ENCODE measurements at regions not wholly inside any gene's neighbourhood (a gene's known extent, or its start where the extent isn't known, plus 50 kb on each side); places are given as distances from the start of the nearest gene placed in this dataset.

DNA sequence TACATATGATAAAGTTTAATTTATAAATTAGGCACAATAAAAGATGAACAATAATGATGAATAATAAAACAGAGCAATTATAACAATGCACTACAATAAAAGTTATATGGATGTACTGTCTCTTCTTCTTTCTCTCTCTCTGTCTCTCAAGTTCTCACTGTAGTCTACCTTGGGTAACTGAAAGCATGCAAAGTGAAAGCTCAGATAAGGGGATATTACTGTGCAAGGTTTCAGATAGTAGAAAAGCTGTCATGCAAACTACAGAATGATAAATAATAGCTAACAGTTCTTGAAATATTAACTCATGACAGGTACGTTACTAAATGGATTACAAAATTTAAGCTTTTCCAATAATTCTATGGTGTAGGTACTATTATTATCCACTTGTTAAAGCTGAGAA is 311.9 kb upstream of the PRDM1 start:
- DNase-seq (ENCODE audit: low spot score), result no peak
- in situ Hi-C loops (cut with MboI; ENCODE audit: low sequenced_read_pairs, unreplicated experiment), result no loop called here
- TF ChIP-seq, protein P1, sequence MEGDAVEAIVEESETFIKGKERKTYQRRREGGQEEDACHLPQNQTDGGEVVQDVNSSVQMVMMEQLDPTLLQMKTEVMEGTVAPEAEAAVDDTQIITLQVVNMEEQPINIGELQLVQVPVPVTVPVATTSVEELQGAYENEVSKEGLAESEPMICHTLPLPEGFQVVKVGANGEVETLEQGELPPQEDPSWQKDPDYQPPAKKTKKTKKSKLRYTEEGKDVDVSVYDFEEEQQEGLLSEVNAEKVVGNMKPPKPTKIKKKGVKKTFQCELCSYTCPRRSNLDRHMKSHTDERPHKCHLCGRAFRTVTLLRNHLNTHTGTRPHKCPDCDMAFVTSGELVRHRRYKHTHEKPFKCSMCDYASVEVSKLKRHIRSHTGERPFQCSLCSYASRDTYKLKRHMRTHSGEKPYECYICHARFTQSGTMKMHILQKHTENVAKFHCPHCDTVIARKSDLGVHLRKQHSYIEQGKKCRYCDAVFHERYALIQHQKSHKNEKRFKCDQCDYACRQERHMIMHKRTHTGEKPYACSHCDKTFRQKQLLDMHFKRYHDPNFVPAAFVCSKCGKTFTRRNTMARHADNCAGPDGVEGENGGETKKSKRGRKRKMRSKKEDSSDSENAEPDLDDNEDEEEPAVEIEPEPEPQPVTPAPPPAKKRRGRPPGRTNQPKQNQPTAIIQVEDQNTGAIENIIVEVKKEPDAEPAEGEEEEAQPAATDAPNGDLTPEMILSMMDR (IDR thresholded peaks at IDR 0.05; ENCODE audit: borderline replicate concordance, control extremely low read depth, extremely low read depth, insufficient read depth, missing control alignments), result no peak

DNA sequence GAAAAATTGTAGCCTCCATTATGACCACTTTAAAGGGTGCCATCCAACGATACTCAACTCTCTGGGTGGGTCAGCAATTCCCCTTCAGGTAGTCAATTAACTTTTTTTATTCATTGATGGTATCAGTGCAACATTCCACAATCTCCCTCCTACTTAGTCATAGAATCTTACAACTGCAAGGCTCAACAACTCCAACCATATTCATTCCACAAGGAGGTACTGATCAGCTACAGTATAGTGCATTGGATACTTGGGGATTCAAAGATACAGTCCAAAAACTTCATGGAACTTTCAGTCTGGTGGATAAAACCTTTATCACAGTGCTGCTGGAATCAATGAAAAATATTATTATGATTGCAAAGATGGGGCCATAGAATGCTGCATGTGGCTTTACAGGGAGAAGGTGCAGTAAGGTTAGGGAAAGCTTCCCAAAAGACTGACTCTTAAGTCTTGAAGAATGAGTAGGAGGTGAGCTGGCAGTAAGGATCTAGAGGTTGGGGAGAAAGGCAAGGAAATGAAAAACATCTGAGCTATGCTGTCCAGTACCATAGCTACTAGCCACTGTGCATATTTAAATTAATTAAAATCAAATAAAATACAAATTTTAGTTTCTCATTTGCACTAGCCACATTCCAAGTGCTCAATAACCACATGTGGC is 314.7 kb upstream of the PRDM1 start:
- in situ Hi-C loops (cut with MboI; ENCODE audit: low sequenced_read_pairs, unreplicated experiment), result no loop called here
- DNase-seq (ENCODE audit: low spot score), result no peak
- TF ChIP-seq, protein P1 (IDR thresholded peaks at IDR 0.05; ENCODE audit: borderline replicate concordance, control extremely low read depth, extremely low read depth, insufficient read depth, missing control alignments), result no peak

DNA sequence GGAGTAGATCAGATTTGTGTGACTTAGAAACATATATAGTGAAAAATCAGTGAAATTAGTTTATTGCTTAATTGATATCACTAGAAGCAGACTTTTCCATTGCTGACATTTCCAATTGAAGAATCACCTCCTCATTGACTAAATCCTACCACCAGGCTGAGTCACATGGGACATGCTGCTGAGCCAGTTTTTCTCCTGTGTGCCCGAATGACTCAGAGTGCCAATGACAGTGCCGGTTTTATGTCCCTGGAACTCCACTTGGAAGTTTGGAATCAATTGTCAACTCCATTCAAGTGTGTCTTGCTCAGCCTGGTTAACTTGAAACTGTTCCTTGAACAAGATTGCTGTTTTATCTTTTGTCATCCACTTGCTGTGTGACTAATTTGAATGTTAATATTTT is 316.1 kb upstream of the PRDM1 start:
- TF ChIP-seq, protein P1 (IDR thresholded peaks at IDR 0.05; ENCODE audit: borderline replicate concordance, control extremely low read depth, extremely low read depth, insufficient read depth, missing control alignments), result no peak
- no peak for DNase-seq (ENCODE audit: low spot score)
- in situ Hi-C loops (cut with MboI; ENCODE audit: low sequenced_read_pairs, unreplicated experiment), result no loop called here

DNA sequence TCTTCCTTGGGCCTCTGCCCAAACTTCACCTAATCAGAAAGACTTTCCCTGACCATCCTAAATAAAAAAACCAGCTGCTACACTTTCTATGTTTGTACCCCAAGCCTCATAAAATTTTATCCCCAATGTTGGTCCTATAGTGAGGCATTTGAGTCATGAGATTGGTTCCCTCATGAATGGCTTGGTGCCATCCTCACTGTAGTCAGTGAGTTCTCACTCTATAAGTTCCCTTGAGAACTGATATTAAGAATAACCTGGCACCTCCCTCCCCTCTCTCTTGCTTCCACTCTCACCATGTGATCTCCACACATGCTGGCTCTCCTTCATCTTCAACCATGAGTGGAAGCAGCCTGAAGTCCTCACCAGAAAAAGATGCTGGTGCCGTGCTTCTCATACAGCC is 316.9 kb upstream of the PRDM1 start:
- DNase-seq (ENCODE audit: low spot score), result no peak
- in situ Hi-C loops (cut with MboI; ENCODE audit: low sequenced_read_pairs, unreplicated experiment), result no loop called here
- TF ChIP-seq, protein P1 (IDR thresholded peaks at IDR 0.05; ENCODE audit: borderline replicate concordance, control extremely low read depth, extremely low read depth, insufficient read depth, missing control alignments), result no peak

DNA sequence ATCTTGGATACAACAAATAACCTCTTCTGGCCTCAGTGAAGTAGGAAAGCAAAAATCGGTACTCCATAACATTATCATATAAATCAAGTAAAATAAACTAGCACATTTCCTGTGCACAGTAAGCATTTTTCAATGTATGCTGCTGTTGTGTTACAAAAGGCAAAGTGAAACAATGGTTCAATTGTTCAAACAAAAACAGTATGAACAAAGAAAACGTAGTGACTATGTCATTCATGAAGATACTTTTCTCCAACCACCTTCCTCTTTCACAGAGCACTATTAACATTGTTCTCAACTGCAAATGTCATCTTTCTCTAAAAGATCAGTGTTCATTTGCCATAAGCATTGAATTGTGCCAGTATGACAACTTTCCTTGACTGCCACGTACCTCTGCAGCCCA is 318.6 kb upstream of the PRDM1 start:
- in situ Hi-C loops (cut with MboI; ENCODE audit: low sequenced_read_pairs, unreplicated experiment), result no loop called here
- TF ChIP-seq, protein P1 (IDR thresholded peaks at IDR 0.05; ENCODE audit: borderline replicate concordance, control extremely low read depth, extremely low read depth, insufficient read depth, missing control alignments), result no peak
- no peak for DNase-seq (ENCODE audit: low spot score)

DNA sequence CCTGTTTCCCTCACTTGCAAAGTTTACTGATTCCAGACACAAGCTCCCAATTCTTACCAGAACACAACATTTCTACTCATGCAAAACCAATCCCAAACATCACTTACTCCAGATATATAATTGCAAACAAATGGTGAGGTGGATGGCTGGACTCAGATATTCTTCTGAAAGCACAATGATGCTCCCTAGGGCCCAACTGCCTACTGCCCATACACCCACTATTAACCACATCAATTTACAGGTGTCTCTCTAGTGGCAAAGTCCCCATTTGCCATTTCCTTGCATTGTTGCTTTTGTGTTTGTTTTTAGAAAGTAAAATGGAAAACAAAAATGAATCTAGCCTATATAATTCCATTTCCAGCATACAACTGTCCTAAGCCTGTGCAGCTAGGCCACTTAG is 320.9 kb upstream of the PRDM1 start:
- in situ Hi-C loops (cut with MboI; ENCODE audit: low sequenced_read_pairs, unreplicated experiment), result no loop called here
- TF ChIP-seq, protein P1 (IDR thresholded peaks at IDR 0.05; ENCODE audit: borderline replicate concordance, control extremely low read depth, extremely low read depth, insufficient read depth, missing control alignments), result no peak
- DNase-seq (ENCODE audit: low spot score), result no peak
